ENCODE measurements at regions not wholly inside any gene's neighbourhood (a gene's known extent, or its start where the extent isn't known, plus 50 kb on each side); places are given as distances from the start of the nearest gene placed in this dataset.

DNA sequence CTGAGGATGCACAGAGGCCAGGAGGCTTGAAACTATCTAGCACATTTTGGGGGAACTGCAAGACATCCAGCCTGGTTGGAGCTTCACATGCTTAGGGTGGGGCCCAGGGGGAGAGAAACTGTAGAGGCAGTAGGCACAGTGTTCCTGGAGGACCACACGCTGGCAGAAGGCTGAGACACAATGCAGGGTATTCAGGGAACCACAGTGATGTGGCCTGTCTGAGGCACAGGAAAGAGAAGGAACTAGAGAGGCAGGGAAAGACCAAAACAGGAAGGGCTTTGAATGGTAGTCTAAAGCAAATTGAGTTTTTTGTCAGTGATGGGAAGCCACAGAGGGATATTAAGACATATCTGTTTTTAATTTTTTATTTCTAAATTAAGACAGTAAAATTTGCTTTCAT lies 100.2 kb upstream of the PRICKLE1 start:
- DNase-seq = no peak

DNA sequence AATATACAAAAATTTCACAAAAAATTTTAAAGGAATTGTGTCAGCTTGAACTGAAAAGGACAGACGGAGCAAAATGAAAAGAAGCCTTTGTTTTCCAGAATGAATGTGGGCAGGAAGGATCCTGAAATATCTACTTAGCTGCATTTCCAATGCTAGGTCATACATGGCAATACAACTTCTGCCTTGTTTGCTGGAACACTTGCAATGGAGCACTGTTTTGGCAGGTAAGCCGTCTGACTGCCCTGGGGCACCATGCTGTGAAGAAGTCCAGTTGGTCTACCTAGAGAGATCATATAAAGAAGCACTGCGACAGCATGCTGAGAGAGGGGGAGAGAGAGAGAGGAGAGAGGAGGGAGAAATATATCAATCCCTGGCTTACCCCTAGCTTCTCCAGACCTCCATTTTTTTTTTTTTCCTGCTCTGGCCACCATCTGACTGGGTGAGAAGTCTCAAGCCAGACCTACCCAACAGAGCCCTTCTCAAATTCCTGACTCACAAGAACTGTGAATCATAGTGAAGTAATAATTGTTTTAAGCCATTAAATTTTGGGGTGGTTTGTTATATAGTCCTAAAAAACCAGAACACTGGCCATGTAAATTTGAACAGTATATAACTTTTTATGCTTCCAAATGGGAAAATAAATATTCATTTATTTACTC lies 97.1 kb upstream of the PRICKLE1 start:
- no peak for DNase-seq

DNA sequence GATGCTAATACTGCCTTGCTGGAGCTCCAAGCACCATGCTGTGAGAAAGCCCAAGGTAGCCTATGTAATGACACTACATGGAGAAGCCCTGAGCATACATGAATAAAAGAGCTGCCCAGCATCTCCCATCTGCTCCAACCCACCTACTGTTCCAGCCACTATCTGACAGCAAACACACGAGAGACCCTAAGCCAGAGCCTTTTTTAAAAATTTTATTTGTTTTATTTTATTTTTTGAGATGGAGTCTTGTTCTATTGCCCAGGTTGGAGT lies 95.2 kb upstream of the PRICKLE1 start:
- no peak for DNase-seq

GRCh38 chr12:42683933-42684801 lies 94.6 kb upstream of the PRICKLE1 start:
- no peak for DNase-seq

- DNase-seq = no peak
These were observed 93.7 kb upstream of the PRICKLE1 start for GRCh38 chr12:42683266-42683665.

GRCh38 chr12:42679466-42679865 lies 89.9 kb upstream of the PRICKLE1 start:
- no peak for DNase-seq

- no peak for DNase-seq
These were observed 87.9 kb upstream of the PRICKLE1 start for GRCh38 chr12:42677461-42677860.

DNA sequence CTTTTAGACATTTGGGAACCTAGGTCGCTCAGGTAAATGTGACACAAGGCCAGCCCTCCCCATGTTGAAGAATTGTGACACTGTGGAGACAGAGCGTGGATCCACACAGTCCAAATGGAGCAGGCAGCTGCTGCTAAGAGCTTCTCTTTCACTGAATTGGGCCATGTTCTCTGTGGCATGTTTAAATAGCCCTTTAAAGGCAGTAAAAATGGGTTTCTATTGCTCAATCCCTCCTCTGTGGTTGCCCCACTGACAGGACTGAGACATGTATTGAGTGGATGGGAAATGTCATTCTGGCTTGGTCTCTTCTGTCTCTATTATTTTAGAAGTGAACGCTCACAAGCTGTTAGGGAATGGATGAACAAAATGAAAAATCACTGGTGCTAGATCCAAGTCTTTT lies 84.0 kb upstream of the PRICKLE1 start:
- no peak for DNase-seq

GRCh38 chr12:42670719-42671118 lies 81.2 kb upstream of the PRICKLE1 start:
- no peak for DNase-seq

DNA sequence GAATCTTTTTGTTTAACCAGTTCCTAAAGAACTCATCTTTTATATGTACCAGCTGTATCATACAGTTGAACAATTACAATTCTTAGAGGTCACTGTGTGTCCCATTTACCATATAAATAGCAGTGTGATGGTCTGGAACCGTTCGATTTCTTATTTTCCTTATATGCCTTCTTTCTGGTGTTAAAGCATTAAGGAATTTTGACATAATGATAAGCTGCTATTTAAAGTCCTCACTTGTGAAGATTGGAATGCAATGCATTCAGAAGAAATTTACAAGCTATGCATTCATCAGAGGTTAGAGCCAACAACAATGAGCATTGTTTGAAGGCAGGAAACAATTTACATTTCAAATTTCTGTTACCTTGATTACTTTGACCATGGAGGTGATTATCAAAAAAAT lies 80.0 kb upstream of the PRICKLE1 start:
- DNase-seq = no peak

- no peak for DNase-seq
These were observed 77.2 kb upstream of the PRICKLE1 start for GRCh38 chr12:42666671-42667243.

DNA sequence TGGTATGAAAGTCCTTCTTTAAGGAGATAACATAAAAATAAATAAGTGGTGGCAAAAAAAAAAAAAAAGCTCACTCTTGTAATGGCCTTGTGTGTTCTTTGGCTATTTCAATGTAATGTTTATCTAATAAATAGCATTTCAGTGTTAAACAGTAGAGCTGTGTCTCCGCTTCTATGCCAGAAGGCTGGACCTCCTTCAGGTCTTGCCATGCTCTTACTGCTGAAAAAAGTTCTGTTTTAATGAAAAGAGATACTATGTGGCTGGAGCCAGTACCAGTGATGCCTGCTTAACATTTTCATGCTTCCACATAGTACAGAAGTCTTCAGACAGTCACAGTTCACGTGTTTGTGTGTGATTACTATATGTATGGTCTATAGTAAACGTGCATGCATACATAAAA lies 74.1 kb upstream of the PRICKLE1 start:
- no peak for DNase-seq

- no peak for DNase-seq
These were observed 71.7 kb upstream of the PRICKLE1 start for GRCh38 chr12:42660968-42661937.

- no peak for DNase-seq
These were observed 70.6 kb upstream of the PRICKLE1 start for GRCh38 chr12:42660117-42660516.

- DNase-seq = no peak
These were observed 62.5 kb upstream of the PRICKLE1 start for GRCh38 chr12:42652048-42652447.

DNA sequence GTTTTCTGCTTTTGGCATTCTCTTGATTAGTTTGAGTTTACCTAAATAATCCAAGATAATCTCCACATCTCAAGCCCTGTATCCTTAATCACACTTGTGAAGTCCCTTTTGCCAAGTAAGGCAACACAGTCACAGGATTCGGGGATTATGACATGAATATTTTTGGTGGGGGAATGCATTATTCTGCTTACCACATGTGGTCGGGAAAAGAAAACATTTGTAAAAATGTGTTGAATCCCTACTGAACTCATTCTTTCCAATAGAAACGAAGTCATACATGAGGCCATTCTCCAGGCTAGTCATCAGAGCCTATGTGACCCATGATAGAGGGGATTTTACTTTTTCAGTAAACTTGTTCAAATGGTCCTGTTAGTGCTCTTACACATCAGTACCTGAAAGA lies 58.5 kb upstream of the PRICKLE1 start:
- no peak for DNase-seq

DNA sequence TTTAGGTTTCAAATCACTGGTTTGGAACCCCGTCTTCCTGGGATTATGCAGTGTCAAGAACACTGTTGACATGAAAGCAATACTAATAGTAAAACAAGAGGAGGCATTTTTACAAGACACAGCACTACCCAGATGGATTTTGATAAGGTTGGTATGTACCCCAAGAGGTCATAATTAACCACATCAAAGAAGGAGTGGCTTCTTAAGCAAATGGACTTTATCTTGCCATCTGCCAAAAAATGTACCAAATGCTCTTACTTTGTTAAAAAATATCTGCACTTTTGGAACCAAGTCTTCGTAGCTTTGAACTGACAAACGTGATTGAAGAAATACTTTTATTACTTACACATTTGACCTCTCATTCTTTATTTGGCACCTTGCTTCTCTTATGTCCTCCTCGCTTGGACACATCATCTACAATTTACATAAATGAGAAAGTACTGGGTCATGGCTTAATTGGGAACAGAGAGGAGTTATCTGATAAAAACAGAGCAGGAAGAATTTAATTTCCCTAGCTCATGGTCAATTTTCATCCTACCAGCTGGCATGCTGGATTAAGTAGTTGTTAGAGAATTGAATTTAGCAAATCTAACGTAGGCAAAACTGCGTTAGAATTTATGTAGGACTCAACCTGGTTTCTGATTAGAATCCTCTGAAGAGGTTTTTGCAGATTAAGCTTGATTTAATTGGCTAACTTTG lies 54.5 kb upstream of the PRICKLE1 start:
- DNase-seq = no peak

- DNase-seq = no peak
These were observed 51.8 kb upstream of the PRICKLE1 start for GRCh38 chr12:42641221-42641885.

GRCh38 chr12:42640391-42640790 lies 50.8 kb upstream of the PRICKLE1 start:
- DNase-seq = no peak

GRCh38 chr12:42639556-42639955 lies 50.0 kb upstream of the PRICKLE1 start:
- DNase-seq = no peak
